GM18502 (cell line): ENCODE measurements at regions not wholly inside any gene's neighbourhood (a gene's known extent, or its start where the extent isn't known, plus 50 kb on each side); places are given as distances from the start of the nearest gene placed in this dataset.
"Not testable (repeated sequence)": the region's sequence is repeated elsewhere in the genome, so short reads cannot be mapped to it uniquely, and the experiment has no call there.

Source experiments
- ATAC-seq: cut with Tn5 transposase; IDR thresholded peaks from one replicate; pipeline ENCODE4 v1.9.1; 2021; ENCODE audit warnings: mild to moderate bottlenecking; ENCODE audit not compliant: unreplicated experiment, poor library complexity

GRCh38 chr3:118671192-118671591, 363.5 kb downstream of the IGSF11 start:
- ATAC-seq, result no peak

- ATAC-seq, result no peak
These were observed 359.3 kb downstream of the IGSF11 start for GRCh38 chr3:118675305-118675704.

GRCh38 chr3:118678663-118679062, 356.0 kb downstream of the IGSF11 start:
- ATAC-seq, result not testable (repeated sequence)

GRCh38 chr3:118682921-118683320, 351.7 kb downstream of the IGSF11 start:
- ATAC-seq, result no peak

GRCh38 chr3:118683636-118684035, 351.0 kb downstream of the IGSF11 start:
- ATAC-seq, result no peak

- no peak for ATAC-seq
These were observed 346.2 kb downstream of the IGSF11 start for GRCh38 chr3:118688396-118688884.

- no peak for ATAC-seq
These were observed 342.2 kb downstream of the IGSF11 start for GRCh38 chr3:118692416-118692815.

- no peak for ATAC-seq
These were observed 329.0 kb downstream of the IGSF11 start for GRCh38 chr3:118705487-118706219.

- ATAC-seq, result no peak
These were observed 326.7 kb downstream of the IGSF11 start for GRCh38 chr3:118707991-118708390.

- no peak for ATAC-seq
These were observed 324.1 kb downstream of the IGSF11 start for GRCh38 chr3:118710532-118710931.

GRCh38 chr3:118713502-118714207, 321.0 kb downstream of the IGSF11 start:
- ATAC-seq, result no peak

- ATAC-seq, result no peak
These were observed 319.8 kb downstream of the IGSF11 start for GRCh38 chr3:118714800-118715199.

GRCh38 chr3:118729546-118729945, 305.1 kb downstream of the IGSF11 start:
- ATAC-seq, result no peak

GRCh38 chr3:118734664-118735063, 300.0 kb downstream of the IGSF11 start:
- no peak for ATAC-seq

GRCh38 chr3:118736107-118736506, 298.5 kb downstream of the IGSF11 start:
- no peak for ATAC-seq

GRCh38 chr3:118740722-118741290, 293.8 kb downstream of the IGSF11 start:
- ATAC-seq, result no peak

GRCh38 chr3:118742760-118743159, 291.9 kb downstream of the IGSF11 start:
- ATAC-seq, result no peak

- ATAC-seq, result no peak
These were observed 290.5 kb downstream of the IGSF11 start for GRCh38 chr3:118744186-118744585.

GRCh38 chr3:118754406-118755252, 280.0 kb downstream of the IGSF11 start:
- no peak for ATAC-seq

- ATAC-seq, result no peak
These were observed 279.3 kb downstream of the IGSF11 start for GRCh38 chr3:118755253-118755801.
